ENCODE measurements at regions not wholly inside any gene's neighbourhood (a gene's known extent, or its start where the extent isn't known, plus 50 kb on each side); places are given as distances from the start of the nearest gene placed in this dataset.
A peak's percentile ranks its signal among the peaks of the same experiment; 100 is the strongest.
"Not testable (repeated sequence)": the region's sequence is repeated elsewhere in the genome, so short reads cannot be mapped to it uniquely, and the experiment has no call there.

GRCh38 chr6:92415656-92416055 lies 1003.7 kb downstream of the EPHA7 start:
- H3K27me3 ChIP-seq (ENCODE audit: control insufficient read depth in 3 of 3, insufficient read depth in 3 of 3, low read length in 2 of 3), result no peaks in the 10 kb centered on the region
- H3K9me3 ChIP-seq (ENCODE audit: control insufficient read depth in 4 of 4, insufficient read depth in 3 of 4, low read length in 3 of 4), result peaks cover 0 to 2% (median under 1%) of the 10 kb centered on the region in 4 donors

GRCh38 chr6:92408350-92408749 lies 1011.0 kb downstream of the EPHA7 start:
- no peaks in the 10 kb centered on the region for H3K36me3 ChIP-seq (ENCODE audit: control insufficient read depth in 4 of 4, insufficient read depth in 4 of 4, low read length in 4 of 4)
- no peak for ATAC-seq (ENCODE audit: insufficient read depth, low FRiP score)
- no peak overlapping the region for H3K4me3 ChIP-seq

More at GRCh38 chr6:92415656-92416055, 1003.7 kb downstream of the EPHA7 start:
- ATAC-seq (ENCODE audit: insufficient read depth, low FRiP score) (no peak), DNase-seq (no peak)
- WGBS, 2 donors, result 40 to 73% methylated on average over 4 of the region's 4 CpGs
- no peak for TF ChIP-seq CTCF (IDR thresholded peaks at IDR 0.05; ENCODE audit: control extremely low read depth, extremely low read depth)
- Histone ChIP-seq H3K4me1 (ENCODE audit: control insufficient read depth in 5 of 5, insufficient read depth in 5 of 5, low read length in 5 of 5) (no peaks in the 10 kb centered on the region), H3K27ac (ENCODE audit: low read depth in 1 of 2, low read length in 1 of 2) (no peak overlapping the region), H3K4me3 (no peak overlapping the region), H3K36me3 (ENCODE audit: control insufficient read depth in 4 of 4, insufficient read depth in 4 of 4, low read length in 4 of 4) (no peaks in the 10 kb centered on the region), H3K9ac (ENCODE audit: insufficient read depth in 1 of 2, low read length in 2 of 2) (no peak overlapping the region)

GRCh38 chr6:92404281-92404680 lies 1015.1 kb downstream of the EPHA7 start:
- Histone ChIP-seq H3K36me3 (ENCODE audit: control insufficient read depth in 4 of 4, insufficient read depth in 4 of 4, low read length in 4 of 4) (no peaks in the 10 kb centered on the region), H3K9me3 (ENCODE audit: control insufficient read depth in 4 of 4, insufficient read depth in 3 of 4, low read length in 3 of 4) (no peaks in the 10 kb centered on the region), H3K27me3 (ENCODE audit: control insufficient read depth in 3 of 3, insufficient read depth in 3 of 3, low read length in 2 of 3) (no peaks in the 10 kb centered on the region), H3K4me3 (no peak overlapping the region), H3K27ac (ENCODE audit: low read depth in 1 of 2, low read length in 1 of 2) (no peak overlapping the region), H3K4me1 (ENCODE audit: control insufficient read depth in 5 of 5, insufficient read depth in 5 of 5, low read length in 5 of 5) (no peaks in the 10 kb centered on the region), H3K9ac (ENCODE audit: insufficient read depth in 1 of 2, low read length in 2 of 2) (no peak overlapping the region)
- no peak for TF ChIP-seq CTCF (IDR thresholded peaks at IDR 0.05; ENCODE audit: control extremely low read depth, extremely low read depth)
- DNase-seq, result peak in 2 of 3 donors; percentile 52 to 60
- no peak for ATAC-seq (ENCODE audit: insufficient read depth, low FRiP score)
- WGBS, 2 donors, result 78% methylated on average over 2 of the region's 2 CpGs

More at GRCh38 chr6:92408350-92408749, 1011.0 kb downstream of the EPHA7 start:
- DNase-seq, result no peak
- Histone ChIP-seq H3K9me3 (ENCODE audit: control insufficient read depth in 4 of 4, insufficient read depth in 3 of 4, low read length in 3 of 4) (peaks cover 0 to 2% (median 0%) of the 10 kb centered on the region in 4 donors), H3K27me3 (ENCODE audit: control insufficient read depth in 3 of 3, insufficient read depth in 3 of 3, low read length in 2 of 3) (no peaks in the 10 kb centered on the region), H3K27ac (ENCODE audit: low read depth in 1 of 2, low read length in 1 of 2) (no peak overlapping the region), H3K4me1 (ENCODE audit: control insufficient read depth in 5 of 5, insufficient read depth in 5 of 5, low read length in 5 of 5) (no peaks in the 10 kb centered on the region), H3K9ac (ENCODE audit: insufficient read depth in 1 of 2, low read length in 2 of 2) (no peak overlapping the region)
- no peak for TF ChIP-seq CTCF (IDR thresholded peaks at IDR 0.05; ENCODE audit: control extremely low read depth, extremely low read depth)

- Histone ChIP-seq H3K9me3 (ENCODE audit: control insufficient read depth in 4 of 4, insufficient read depth in 3 of 4, low read length in 3 of 4) (no peaks in the 10 kb centered on the region), H3K27ac (ENCODE audit: low read depth in 1 of 2, low read length in 1 of 2) (no peak overlapping the region), H3K4me3 (no peak overlapping the region), H3K27me3 (ENCODE audit: control insufficient read depth in 3 of 3, insufficient read depth in 3 of 3, low read length in 2 of 3) (no peaks in the 10 kb centered on the region), H3K4me1 (ENCODE audit: control insufficient read depth in 5 of 5, insufficient read depth in 5 of 5, low read length in 5 of 5) (no peaks in the 10 kb centered on the region), H3K36me3 (ENCODE audit: control insufficient read depth in 4 of 4, insufficient read depth in 4 of 4, low read length in 4 of 4) (no peaks in the 10 kb centered on the region), H3K9ac (ENCODE audit: insufficient read depth in 1 of 2, low read length in 2 of 2) (no peak overlapping the region)
- WGBS, 2 donors, result 74 to 75% methylated on average over 2 of the region's 2 CpGs
- DNase-seq (no peak), ATAC-seq (ENCODE audit: insufficient read depth, low FRiP score) (no peak)
- no peak for TF ChIP-seq CTCF (IDR thresholded peaks at IDR 0.05; ENCODE audit: control extremely low read depth, extremely low read depth)
Measured at GRCh38 chr6:92399911-92400310, 1019.4 kb downstream of the EPHA7 start.

- 91 to 92% methylated on average over 8 of the region's 8 CpGs for WGBS, 2 donors
- not testable (repeated sequence) for H3K27me3 ChIP-seq (ENCODE audit: control insufficient read depth in 3 of 3, insufficient read depth in 3 of 3, low read length in 2 of 3); ATAC-seq (ENCODE audit: insufficient read depth, low FRiP score); H3K9me3 ChIP-seq (ENCODE audit: control insufficient read depth in 4 of 4, insufficient read depth in 3 of 4, low read length in 3 of 4); H3K4me1 ChIP-seq (ENCODE audit: control insufficient read depth in 5 of 5, insufficient read depth in 5 of 5, low read length in 5 of 5); DNase-seq; H3K27ac ChIP-seq (ENCODE audit: low read depth in 1 of 2, low read length in 1 of 2); H3K4me3 ChIP-seq; H3K9ac ChIP-seq (ENCODE audit: insufficient read depth in 1 of 2, low read length in 2 of 2); H3K36me3 ChIP-seq (ENCODE audit: control insufficient read depth in 4 of 4, insufficient read depth in 4 of 4, low read length in 4 of 4)
Measured at GRCh38 chr6:92388706-92389105, 1030.7 kb downstream of the EPHA7 start.

All from lung (tissue), 11 donors.